Stomach (tissue), 8 donors: ENCODE measurements at regions not wholly inside any gene's neighbourhood (a gene's known extent, or its start where the extent isn't known, plus 50 kb on each side); places are given as distances from the start of the nearest gene placed in this dataset.
A peak's percentile ranks its signal among the peaks of the same experiment; 100 is the strongest.

ENCODE experiments used
- DNase-seq, 2 donors: peaks; one replicate each; pipeline versions ENCODE4 v3.0.0 to v3.0.0-alpha.2; 2013 to 2019
- H3K27ac ChIP-seq, 5 donors: fragments of 200-600 bp in 4 of 5; sonication (generic) in 4 of 5; one replicate each; pipeline ENCODE4 v1.5.1; 2013 to 2019; ENCODE audit warnings: mild to moderate bottlenecking in 1 of 5, moderate library complexity in 1 of 5
- H3K27me3 ChIP-seq, 3 donors: fragments of 200-600 bp; sonication (generic); one replicate each; pipeline ENCODE4 v1.5.1; 2017 to 2019; ENCODE audit warnings: mixed run types in 1 of 3
- H3K36me3 ChIP-seq, 4 donors: fragments of 200-600 bp; sonication (generic); 1 replicate in 3 of 4; 2 replicates in 1 of 4; pipeline ENCODE4 v1.5.1; 2016 to 2019
- H3K4me1 ChIP-seq, 4 donors: fragments of 200-600 bp; sonication (generic); one replicate each; pipeline ENCODE4 v1.5.1; 2016 to 2019
- H3K4me3 ChIP-seq, 4 donors: fragments of 200-600 bp; sonication (generic) in 3 of 4; one replicate each; pipeline ENCODE4 v1.5.1; 2016 to 2019; ENCODE audit warnings: mild to moderate bottlenecking in 1 of 4
- H3K9me3 ChIP-seq, 4 donors: fragments of 200-600 bp; sonication (generic); one replicate each; pipeline ENCODE4 v1.5.1; 2016 to 2019
- CTCF ChIP-seq, 7 experiments: fragments of 450-650 bp in 4 of 7; fragments of 200-600 bp in 3 of 7; sonication (generic) in 3 of 7; IDR thresholded peaks; one replicate each; pipeline ENCODE4 v1.5.1; 2016 to 2019; ENCODE audit warnings: antibody characterized with exemption in 7 of 7, control low read depth in 2 of 7, mild to moderate bottlenecking in 1 of 7
- EP300 ChIP-seq: sonication (generic); formaldehyde crosslinking; IDR thresholded peaks from one replicate; pipeline ENCODE4 v1.6.1; 2017; ENCODE audit warnings: antibody characterized with exemption
- POLR2A ChIP-seq, 4 donors: fragments of 450-650 bp; IDR thresholded peaks; one replicate each; pipeline ENCODE4 v1.6.1; 2016; ENCODE audit warnings: antibody characterized with exemption in 4 of 4, control low read depth in 2 of 4, mild to moderate bottlenecking in 1 of 4, moderate library complexity in 1 of 4
- POLR2AphosphoS5 ChIP-seq, 3 donors: sonication (generic); formaldehyde crosslinking; IDR thresholded peaks; one replicate each; pipeline ENCODE4 v1.6.1; 2016; ENCODE audit warnings: antibody characterized with exemption in 3 of 3
- WGBS, 5 donors: extraction: QIAGEN DNeasy Blood & Tissue Kit in 3 of 5; methylation state at CpG; one replicate each; pipeline versions ENCODE4 v1.1.5 to v1.1.7; 2013 to 2018; 5-methylcytosine and 5-hydroxymethylcytosine counted together
- intact Hi-C: fragments of 100-400 bp; cut with DNase I; formaldehyde crosslinking; loops from one replicate; pipeline ENCODE4 v1.15.1; 2023; ENCODE audit warnings: low total_unique reads
- donor health status: healthy with polysubstance abuse.
- donor health status: Bipolar disorder and iron deficiency.
- donor health status: healthy.

GRCh38 chr3:102112704-102113230 lies 263.5 kb downstream of the NFKBIZ start:
- TF ChIP-seq POLR2AphosphoS5 (IDR thresholded peaks at IDR 0.05) = no peak
- TF ChIP-seq EP300 = no peak
- no peak for TF ChIP-seq POLR2A (IDR thresholded peaks at IDR 0.05)
- TF ChIP-seq CTCF (IDR thresholded peaks at IDR 0.05) = no peak
- no peak overlapping the region for H3K4me3 ChIP-seq
- intact Hi-C loops = no loop called here
- no peaks in the 10 kb centered on the region for H3K36me3 ChIP-seq
- no peak overlapping the region for H3K27ac ChIP-seq
- no peaks in the 10 kb centered on the region for H3K27me3 ChIP-seq
- no peak for DNase-seq
- peaks cover 0 to 1% (median 0%) of the 10 kb centered on the region in 4 donors for H3K9me3 ChIP-seq
- H3K4me1 ChIP-seq = peaks cover 0 to 13% (median 6%) of the 10 kb centered on the region in 4 donors

GRCh38 chr3:102113421-102114041 lies 264.2 kb downstream of the NFKBIZ start:
- Histone ChIP-seq H3K9me3 (no peaks in the 10 kb centered on the region), H3K4me1 (peaks cover 0 to 13% (median 5%) of the 10 kb centered on the region in 4 donors), H3K36me3 (no peaks in the 10 kb centered on the region), H3K27ac (no peak overlapping the region), H3K4me3 (no peak overlapping the region), H3K27me3 (no peaks in the 10 kb centered on the region)
- 55 to 78% (median 70%) methylated on average over 11 of the region's 11 CpGs for WGBS, 5 donors
- TF ChIP-seq POLR2AphosphoS5 (IDR thresholded peaks at IDR 0.05) = no peak
- TF ChIP-seq EP300 = no peak
- TF ChIP-seq CTCF (IDR thresholded peaks at IDR 0.05) = no peak
- no peak for TF ChIP-seq POLR2A (IDR thresholded peaks at IDR 0.05)
- intact Hi-C loops = no loop called here
- peak in 1 of 2 donors; percentile 54 for DNase-seq

- H3K27ac ChIP-seq = no peak overlapping the region
- H3K4me3 ChIP-seq = no peak overlapping the region
- H3K27me3 ChIP-seq = no peaks in the 10 kb centered on the region
- intact Hi-C loops = no loop called here
- H3K9me3 ChIP-seq = no peaks in the 10 kb centered on the region
- DNase-seq = peak in 1 of 2 donors; percentile 72
- H3K4me1 ChIP-seq = peaks cover 0 to 13% (median 5%) of the 10 kb centered on the region in 4 donors
- TF ChIP-seq POLR2AphosphoS5 (IDR thresholded peaks at IDR 0.05) (no peak), CTCF (IDR thresholded peaks at IDR 0.05) (no peak), POLR2A (IDR thresholded peaks at IDR 0.05) (no peak), EP300 (no peak)
- no peaks in the 10 kb centered on the region for H3K36me3 ChIP-seq
- whole genome bisulfite sequencing, 5 donors = 58 to 87% (median 77%) methylated on average over 7 of the region's 7 CpGs
Observed at GRCh38 chr3:102114264-102114979, 265.1 kb downstream of the NFKBIZ start.

DNA sequence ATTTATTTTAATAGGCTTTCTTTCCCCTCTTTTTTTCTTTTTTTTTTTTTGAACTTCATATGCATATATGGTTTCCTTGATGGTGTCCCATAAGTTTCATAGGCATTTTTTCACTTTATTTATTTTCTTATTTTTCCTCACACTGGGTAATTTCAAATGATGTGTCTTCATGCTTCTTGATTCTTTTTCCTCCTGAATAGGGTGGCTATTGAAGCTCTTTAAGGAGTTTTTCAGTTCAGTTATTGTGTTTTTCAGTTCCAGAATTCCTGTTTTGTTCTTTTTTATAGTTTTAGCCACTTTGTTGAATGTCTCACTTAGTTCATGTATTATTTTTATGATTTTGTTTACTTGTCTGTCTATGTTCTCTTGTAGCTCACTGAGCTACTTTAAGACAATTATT lies 273.2 kb downstream of the NFKBIZ start:
- peaks cover 0 to 20% (median 3%) of the 10 kb centered on the region in 4 donors for H3K4me1 ChIP-seq
- intact Hi-C loops = no loop called here

More for the DNA sequence above, 273.2 kb downstream of the NFKBIZ start:
- TF ChIP-seq EP300 (no peak), CTCF (IDR thresholded peaks at IDR 0.05) (no peak), POLR2A (IDR thresholded peaks at IDR 0.05) (no peak), POLR2AphosphoS5 (IDR thresholded peaks at IDR 0.05) (no peak)
- H3K36me3 ChIP-seq = no peaks in the 10 kb centered on the region
- H3K9me3 ChIP-seq = peaks cover 0 to 24% (median 8%) of the 10 kb centered on the region in 4 donors
- H3K27me3 ChIP-seq = no peaks in the 10 kb centered on the region
- no peak overlapping the region for H3K27ac ChIP-seq
- H3K4me3 ChIP-seq = no peak overlapping the region
- DNase-seq = no peak
